ENCODE measurements at regions not wholly inside any gene's neighbourhood (a gene's known extent, or its start where the extent isn't known, plus 50 kb on each side); places are given as distances from the start of the nearest gene placed in this dataset.

DNA sequence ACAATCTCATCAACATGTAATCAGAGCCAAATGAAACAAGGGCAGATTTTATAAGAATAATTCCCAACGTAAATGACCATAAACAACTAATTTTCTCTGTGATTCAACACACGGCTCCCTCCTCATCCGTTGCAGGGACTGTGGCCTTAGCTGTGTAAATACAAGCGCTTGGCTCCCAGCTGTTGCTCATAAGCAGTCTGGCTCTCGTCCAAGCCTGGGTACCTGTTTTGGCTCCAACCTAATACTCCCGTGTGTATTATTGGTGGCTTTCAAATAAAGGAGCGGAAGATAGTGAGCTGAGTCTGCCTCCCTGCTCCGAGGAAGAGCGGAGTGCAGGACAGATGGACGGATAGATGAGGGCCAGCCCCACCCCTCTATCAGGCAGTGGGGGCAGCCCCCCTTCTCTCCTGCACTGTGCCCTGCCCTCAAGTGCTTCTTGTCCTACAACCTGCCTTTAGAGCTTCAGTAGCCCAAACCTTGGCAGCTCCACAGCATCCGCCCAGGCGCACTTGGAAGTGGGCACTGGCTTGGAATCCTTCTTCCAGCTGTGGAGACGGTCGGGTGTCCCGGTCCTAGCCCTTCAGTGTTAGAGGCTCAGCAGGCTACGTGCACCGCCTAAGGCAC is 670.9 kb downstream of the BRD1 start:
- Histone ChIP-seq H3K4me3 (no peak overlapping the region), H3K4me1 (replicated peaks in 1 of 2) (no peaks in the 10 kb centered on the region), H3K27ac (no peak overlapping the region)
- no peak for ATAC-seq (replicated peaks in 6 of 8)
- whole genome bisulfite sequencing, 10 experiments, result 0 to 94% (median 68%) methylated on average over 2 to 13 of the region's 17 CpGs; no CpG with 5 or more reads in 1 of the 10 experiments
- in situ Hi-C loops (cut with MboI; ENCODE audit: low pct_unique_long_range_greater_than_20kb in 2 of 9, low sequenced_read_pairs in 9 of 9, unreplicated experiment in 9 of 9), result loop anchor here in 2 of 9 experiments (25.0 kb wide), 2 partner anchors 94 to 131 kb away; no protein-coding TSS in a partner anchor

DNA sequence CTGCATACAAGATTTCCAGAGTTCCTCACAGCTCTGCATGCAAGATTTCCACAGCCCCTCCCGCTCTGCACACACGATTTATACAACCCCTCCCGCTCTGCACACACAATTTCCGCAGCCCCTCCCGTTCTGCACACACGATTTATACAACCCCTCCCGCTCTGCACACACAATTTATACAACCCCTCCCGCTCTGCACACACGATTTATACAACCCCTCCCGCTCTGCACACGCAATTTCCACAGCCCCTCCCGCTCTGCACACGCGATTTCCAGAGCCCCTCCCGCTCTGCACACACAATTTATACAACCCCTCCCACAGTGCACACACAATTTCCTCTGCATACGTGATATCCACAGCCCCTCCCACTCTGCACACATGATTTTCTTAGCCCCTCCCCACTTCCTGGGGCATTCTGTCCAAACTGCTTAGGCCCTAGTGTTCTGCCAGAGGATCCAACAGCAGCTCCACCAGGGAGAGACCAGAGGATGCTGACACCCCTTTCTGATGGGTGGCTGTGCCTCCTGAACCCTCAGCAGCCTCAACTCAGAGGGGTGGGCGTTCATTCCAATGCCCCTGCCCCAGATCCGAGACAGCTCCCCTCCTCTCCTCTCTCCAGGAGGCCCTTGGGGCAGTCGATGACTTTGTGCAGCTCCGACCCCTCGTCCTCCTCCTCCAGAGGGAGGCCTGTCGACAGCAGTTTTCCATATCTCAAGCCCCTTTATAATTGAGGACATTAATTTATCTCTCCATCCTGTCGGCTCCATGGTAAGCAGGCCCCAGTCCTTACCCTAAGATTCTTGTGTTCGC is 671.7 kb downstream of the BRD1 start:
- ATAC-seq (replicated peaks in 6 of 8), result peak in 1 of 8 experiments; percentile 61
- in situ Hi-C loops (cut with MboI; ENCODE audit: low pct_unique_long_range_greater_than_20kb in 2 of 9, low sequenced_read_pairs in 9 of 9, unreplicated experiment in 9 of 9), result loop anchor here in 2 of 9 experiments (25.0 kb wide), 2 partner anchors 94 to 131 kb away; no protein-coding TSS in a partner anchor
- H3K27ac ChIP-seq, result no peak overlapping the region
- H3K4me1 ChIP-seq (replicated peaks in 1 of 2), result no peaks in the 10 kb centered on the region
- 36 to 100% (median 60%) methylated on average over 1 to 12 of the region's 24 CpGs; no CpG with 5 or more reads in 1 of the 10 experiments for WGBS, 10 experiments
- no peak overlapping the region for H3K4me3 ChIP-seq

DNA sequence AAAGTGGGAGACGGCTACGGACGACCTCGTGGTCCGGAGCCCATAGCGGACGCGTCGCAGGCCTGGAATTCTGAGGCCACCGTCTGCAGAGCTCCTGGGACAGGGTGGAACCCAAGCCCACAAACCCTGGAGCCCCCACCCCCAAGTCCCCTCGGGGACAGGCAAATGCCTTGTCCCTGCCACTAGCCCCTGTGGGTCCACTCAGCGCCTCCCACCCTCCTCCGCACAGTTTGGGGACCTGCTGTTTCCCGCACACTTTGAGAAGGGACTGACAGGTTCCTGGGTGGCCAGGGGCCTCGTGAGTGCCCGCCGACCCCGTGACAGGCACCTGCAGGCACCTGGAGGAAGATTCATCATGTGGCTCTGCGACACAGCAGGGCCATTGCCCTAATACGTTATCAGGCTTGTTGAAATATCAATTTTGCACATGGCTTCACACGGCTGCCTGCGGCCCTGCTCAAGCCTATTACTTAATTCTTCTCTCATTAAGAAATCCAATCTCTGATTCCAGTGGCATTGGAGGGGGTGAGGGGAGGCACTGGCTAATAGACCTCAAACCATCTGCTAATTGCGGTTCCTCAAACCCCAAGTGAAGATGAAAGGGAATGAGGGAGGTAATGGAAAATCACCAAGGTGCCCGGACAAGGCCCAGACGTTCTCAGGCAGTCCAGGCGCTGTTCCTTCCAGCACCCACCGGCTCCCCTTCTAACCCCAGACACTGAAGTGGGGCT is 672.5 kb downstream of the BRD1 start:
- Histone ChIP-seq H3K4me3 (no peak overlapping the region), H3K4me1 (replicated peaks in 1 of 2) (no peaks in the 10 kb centered on the region), H3K27ac (no peak overlapping the region)
- WGBS, 10 experiments, result 55 to 90% (median 76%) methylated on average over 1 to 13 of the region's 27 CpGs; no CpG with 5 or more reads in 4 of the 10 experiments
- in situ Hi-C loops (cut with MboI; ENCODE audit: low pct_unique_long_range_greater_than_20kb in 2 of 9, low sequenced_read_pairs in 9 of 9, unreplicated experiment in 9 of 9), result loop anchor here in 2 of 9 experiments (25.0 kb wide), 2 partner anchors 93 to 132 kb away; no protein-coding TSS in a partner anchor
- ATAC-seq (replicated peaks in 6 of 8), result no peak

DNA sequence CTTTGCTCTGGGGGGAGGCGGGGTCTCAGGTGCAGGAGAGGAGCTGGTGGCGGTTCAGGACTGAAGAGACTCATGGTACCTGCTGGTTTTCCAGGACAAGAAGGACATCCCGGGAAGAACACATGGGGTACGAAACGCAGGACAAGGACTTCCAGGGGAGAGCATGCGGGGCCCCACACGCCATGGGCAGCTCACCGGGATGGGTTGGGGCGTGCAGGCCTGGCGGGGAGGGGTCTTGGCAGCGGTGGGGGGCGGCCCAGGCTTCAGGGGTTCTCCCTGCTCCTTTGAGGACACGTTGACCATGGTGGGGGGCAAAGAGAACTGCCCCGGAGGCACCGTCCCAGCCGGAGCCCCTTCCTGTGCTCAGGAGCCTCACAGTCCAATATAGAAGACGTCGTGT is 673.2 kb downstream of the BRD1 start:
- no peaks in the 10 kb centered on the region for H3K4me1 ChIP-seq (replicated peaks in 1 of 2)
- in situ Hi-C loops (cut with MboI; ENCODE audit: low pct_unique_long_range_greater_than_20kb in 2 of 9, low sequenced_read_pairs in 9 of 9, unreplicated experiment in 9 of 9), result loop anchor here in 2 of 9 experiments (25.0 kb wide), 2 partner anchors 92 to 133 kb away; no protein-coding TSS in a partner anchor
- no peak overlapping the region for H3K27ac ChIP-seq
- no peak for ATAC-seq (replicated peaks in 6 of 8)
- H3K4me3 ChIP-seq, result no peak overlapping the region
- 67% methylated on average over 2 of the region's 18 CpGs; no CpG with 5 or more reads in 9 of the 10 experiments for WGBS, 10 experiments

DNA sequence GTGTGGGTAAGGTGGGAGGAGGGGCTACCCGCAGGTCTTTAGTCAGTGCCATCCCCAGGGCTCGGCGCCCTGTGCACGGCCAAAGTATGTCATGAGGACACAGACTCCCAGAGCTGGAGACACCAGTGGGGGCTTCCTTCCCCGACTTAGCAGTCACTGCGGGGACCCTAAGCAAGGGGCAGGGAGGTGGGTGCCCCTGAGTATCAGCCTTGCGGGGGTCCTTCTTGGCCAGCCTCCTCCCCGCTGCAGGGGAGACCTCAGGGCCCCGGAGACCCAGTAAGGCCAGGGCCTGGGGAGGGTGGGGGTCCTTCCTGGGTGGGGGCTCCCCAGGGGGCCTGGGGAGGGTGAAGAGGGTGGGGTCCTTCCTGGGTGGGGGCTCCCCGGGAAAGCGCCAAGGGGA is 673.8 kb downstream of the BRD1 start:
- H3K27ac ChIP-seq, result no peak overlapping the region
- in situ Hi-C loops (cut with MboI; ENCODE audit: low pct_unique_long_range_greater_than_20kb in 2 of 9, low sequenced_read_pairs in 9 of 9, unreplicated experiment in 9 of 9), result loop anchor here in 2 of 9 experiments (25.0 kb wide), 2 partner anchors 92 to 133 kb away; no protein-coding TSS in a partner anchor
- H3K4me1 ChIP-seq (replicated peaks in 1 of 2), result no peaks in the 10 kb centered on the region
- H3K4me3 ChIP-seq, result no peak overlapping the region
- no peak for ATAC-seq (replicated peaks in 6 of 8)
- 21 to 100% (median 80%) methylated on average over 1 to 3 of the region's 11 CpGs; no CpG with 5 or more reads in 7 of the 10 experiments for WGBS, 10 experiments

DNA sequence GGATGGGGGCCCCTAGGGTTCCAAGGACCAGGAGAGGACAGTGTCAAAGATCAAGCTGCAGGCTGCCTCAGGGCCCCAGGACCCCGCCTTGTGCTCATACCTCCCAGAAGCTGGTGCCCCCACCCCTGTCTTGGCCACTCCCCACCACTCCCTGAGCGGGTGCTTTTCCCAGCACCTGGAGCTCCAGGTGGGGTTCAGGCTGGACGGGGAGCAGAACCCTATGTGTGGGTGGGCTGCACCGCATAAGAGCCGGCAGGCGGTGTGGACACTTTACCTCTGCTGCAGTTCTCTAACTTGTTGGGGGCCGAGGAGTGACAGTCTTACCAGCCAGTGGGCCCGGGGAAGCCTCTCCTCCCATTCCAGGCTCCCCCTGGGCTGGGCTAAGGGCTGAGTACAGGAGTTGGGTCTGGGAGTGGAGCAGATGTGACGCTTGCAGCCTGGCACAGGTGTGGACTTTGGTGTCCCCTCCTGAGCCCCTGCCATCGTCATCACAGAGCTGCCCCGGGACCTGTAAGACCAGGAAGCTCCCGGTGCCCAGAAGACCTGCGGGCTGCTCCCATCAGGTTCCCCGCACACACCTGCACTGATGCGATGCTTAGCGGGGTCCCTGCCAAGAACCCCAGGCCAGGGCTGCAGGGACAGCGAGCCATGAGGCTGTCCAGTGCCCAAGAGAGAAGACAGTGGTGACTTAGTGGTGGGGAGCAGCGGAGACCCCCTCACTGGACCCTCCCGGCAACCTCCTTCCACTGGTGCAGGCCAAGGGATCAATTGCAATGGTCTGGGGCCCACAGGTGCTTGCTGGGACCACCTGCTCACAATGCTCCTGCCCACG is 674.5 kb downstream of the BRD1 start:
- Histone ChIP-seq H3K27ac (no peak overlapping the region), H3K4me1 (replicated peaks in 1 of 2) (no peaks in the 10 kb centered on the region), H3K4me3 (no peak overlapping the region)
- WGBS, 10 experiments, result 20 to 100% (median 63%) methylated on average over 1 to 7 of the region's 20 CpGs; no CpG with 5 or more reads in 6 of the 10 experiments
- ATAC-seq (replicated peaks in 6 of 8), result no peak
- in situ Hi-C loops (cut with MboI; ENCODE audit: low pct_unique_long_range_greater_than_20kb in 2 of 9, low sequenced_read_pairs in 9 of 9, unreplicated experiment in 9 of 9), result loop anchor here in 2 of 9 experiments (25.0 kb wide), 2 partner anchors 91 to 134 kb away; no protein-coding TSS in a partner anchor

DNA sequence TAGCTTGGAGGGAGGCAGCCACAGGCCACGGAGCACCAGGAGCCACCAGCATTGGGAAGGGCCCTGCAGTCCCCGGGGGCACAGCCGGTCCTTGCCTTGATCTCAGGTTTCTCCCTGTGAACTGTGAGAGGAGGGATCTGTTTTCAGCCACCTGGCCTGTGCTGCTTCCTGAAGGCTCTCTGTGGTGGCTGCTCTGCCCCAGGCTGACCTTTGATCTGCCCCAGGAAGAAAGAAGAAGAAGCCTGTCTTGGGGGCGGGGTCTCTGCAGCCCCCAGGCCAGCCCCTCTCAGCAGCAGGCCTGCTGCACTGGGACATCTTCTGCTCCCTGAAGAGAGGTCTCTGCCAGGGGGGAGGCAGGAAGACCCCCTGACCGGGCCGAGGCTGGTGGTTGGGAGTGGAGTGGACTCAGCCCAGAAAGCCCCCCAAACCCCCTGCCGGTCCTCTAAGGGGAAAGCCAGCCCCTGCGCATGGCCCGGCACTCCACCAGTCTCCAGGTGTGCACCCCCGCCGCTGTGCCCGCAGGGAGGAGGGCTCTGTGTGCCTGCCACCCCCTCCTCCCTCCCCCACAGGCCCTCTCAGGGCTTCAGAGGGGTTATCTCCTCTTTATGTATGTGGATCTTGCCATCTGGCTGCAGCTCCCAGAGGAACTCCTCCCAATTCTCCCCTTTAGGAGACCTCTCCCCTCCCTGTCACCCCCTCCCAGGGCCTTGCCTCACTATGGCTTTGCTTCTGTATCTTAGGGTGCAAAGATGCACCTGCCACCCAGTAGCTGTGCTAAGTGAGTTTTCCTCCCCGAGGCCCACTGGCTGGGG is 675.3 kb downstream of the BRD1 start:
- 17% methylated on average over 3 of the region's 13 CpGs; no CpG with 5 or more reads in 9 of the 10 experiments for WGBS, 10 experiments
- in situ Hi-C loops (cut with MboI; ENCODE audit: low pct_unique_long_range_greater_than_20kb in 2 of 9, low sequenced_read_pairs in 9 of 9, unreplicated experiment in 9 of 9), result loop anchor here in 2 of 9 experiments (25.0 kb wide), 2 partner anchors 90 to 135 kb away; no protein-coding TSS in a partner anchor
- ATAC-seq (replicated peaks in 6 of 8), result peak in 1 of 8 experiments; percentile 62
- H3K27ac ChIP-seq, result no peak overlapping the region
- no peaks in the 10 kb centered on the region for H3K4me1 ChIP-seq (replicated peaks in 1 of 2)
- H3K4me3 ChIP-seq, result no peak overlapping the region

DNA sequence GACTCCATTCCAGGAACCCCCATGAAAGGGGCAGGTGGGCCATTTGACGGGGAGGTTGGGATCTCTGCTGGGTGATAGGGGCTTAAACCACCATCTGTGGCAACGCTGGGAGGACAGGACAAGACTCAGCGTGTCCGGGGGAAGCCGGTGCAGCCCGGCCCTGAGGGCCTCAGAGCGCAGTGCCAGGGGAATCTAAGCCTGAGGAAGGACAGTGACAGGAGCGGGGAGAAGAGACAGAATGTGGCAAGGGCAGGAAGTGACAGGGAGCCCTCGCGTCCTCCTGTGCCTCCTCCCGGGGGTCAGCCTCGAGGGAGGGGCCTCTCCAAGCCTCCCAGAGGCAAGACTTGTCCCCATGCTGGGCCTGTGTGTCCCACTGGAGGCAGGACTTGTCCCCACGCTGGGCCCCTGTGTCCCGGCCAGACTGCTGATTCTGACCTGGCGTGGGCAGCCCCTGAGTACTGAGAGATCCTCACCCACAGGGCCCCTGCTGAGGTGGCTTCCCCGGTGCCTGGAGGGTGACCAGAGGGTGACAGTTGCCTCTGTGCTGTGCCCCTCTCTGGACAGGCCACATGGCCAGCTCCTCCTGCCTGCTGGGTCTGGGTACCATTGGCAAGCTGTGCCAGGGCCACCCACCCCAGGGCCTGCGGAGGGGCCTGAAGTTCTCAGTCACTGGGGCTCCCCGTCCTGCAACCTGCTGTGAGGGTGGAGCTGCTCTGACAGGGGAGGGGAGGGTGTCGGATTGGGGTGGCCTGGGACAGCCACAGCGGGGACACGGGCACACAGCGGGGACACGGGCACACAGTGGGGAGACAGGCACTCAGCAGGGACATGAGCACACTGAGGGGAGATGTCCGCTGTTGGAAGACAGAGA is 676.2 kb downstream of the BRD1 start:
- 0 to 54% (median 0%) methylated on average over 1 to 6 of the region's 24 CpGs; no CpG with 5 or more reads in 7 of the 10 experiments for WGBS, 10 experiments

DNA sequence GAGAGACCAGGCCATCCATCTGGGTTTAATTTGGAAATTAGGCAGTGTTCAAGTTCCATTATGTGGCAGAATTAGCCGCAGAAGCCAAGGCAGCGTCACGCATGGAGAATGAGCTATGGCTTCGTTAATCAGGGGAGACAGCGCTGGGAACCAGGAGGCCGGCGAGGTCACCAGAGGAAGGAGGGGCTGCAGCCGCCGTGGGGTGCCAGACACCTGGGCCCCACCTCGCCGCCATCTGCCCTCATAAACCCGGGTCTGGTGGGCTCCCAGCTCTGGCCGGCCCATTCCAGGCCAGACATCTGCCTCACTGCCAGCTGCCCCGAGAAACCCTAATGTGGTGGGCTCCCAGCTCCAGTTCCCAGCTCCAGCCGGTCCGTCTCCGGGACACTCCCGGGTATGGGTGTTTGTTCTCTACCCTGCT is 676.9 kb downstream of the BRD1 start:
- in situ Hi-C loops (cut with MboI; ENCODE audit: low pct_unique_long_range_greater_than_20kb in 2 of 9, low sequenced_read_pairs in 9 of 9, unreplicated experiment in 9 of 9), result loop anchor here in 2 of 9 experiments (25.0 kb wide), 2 partner anchors 89 to 136 kb away; no protein-coding TSS in a partner anchor
- Histone ChIP-seq H3K27ac (no peak overlapping the region), H3K4me3 (no peak overlapping the region), H3K4me1 (replicated peaks in 1 of 2) (no peaks in the 10 kb centered on the region)
- peak in 1 of 8 experiments; percentile 59 for ATAC-seq (replicated peaks in 6 of 8)
- 10 to 74% (median 55%) methylated on average over 2 to 15 of the region's 18 CpGs; no CpG with 5 or more reads in 6 of the 10 experiments for WGBS, 10 experiments

More for the DNA sequence above, 676.2 kb downstream of the BRD1 start:
- Histone ChIP-seq H3K4me3 (no peak overlapping the region), H3K4me1 (replicated peaks in 1 of 2) (no peaks in the 10 kb centered on the region), H3K27ac (no peak overlapping the region)
- in situ Hi-C loops (cut with MboI; ENCODE audit: low pct_unique_long_range_greater_than_20kb in 2 of 9, low sequenced_read_pairs in 9 of 9, unreplicated experiment in 9 of 9), result loop anchor here in 2 of 9 experiments (25.0 kb wide), 2 partner anchors 89 to 136 kb away; no protein-coding TSS in a partner anchor
- ATAC-seq (replicated peaks in 6 of 8), result peak in 1 of 8 experiments; percentile 39

DNA sequence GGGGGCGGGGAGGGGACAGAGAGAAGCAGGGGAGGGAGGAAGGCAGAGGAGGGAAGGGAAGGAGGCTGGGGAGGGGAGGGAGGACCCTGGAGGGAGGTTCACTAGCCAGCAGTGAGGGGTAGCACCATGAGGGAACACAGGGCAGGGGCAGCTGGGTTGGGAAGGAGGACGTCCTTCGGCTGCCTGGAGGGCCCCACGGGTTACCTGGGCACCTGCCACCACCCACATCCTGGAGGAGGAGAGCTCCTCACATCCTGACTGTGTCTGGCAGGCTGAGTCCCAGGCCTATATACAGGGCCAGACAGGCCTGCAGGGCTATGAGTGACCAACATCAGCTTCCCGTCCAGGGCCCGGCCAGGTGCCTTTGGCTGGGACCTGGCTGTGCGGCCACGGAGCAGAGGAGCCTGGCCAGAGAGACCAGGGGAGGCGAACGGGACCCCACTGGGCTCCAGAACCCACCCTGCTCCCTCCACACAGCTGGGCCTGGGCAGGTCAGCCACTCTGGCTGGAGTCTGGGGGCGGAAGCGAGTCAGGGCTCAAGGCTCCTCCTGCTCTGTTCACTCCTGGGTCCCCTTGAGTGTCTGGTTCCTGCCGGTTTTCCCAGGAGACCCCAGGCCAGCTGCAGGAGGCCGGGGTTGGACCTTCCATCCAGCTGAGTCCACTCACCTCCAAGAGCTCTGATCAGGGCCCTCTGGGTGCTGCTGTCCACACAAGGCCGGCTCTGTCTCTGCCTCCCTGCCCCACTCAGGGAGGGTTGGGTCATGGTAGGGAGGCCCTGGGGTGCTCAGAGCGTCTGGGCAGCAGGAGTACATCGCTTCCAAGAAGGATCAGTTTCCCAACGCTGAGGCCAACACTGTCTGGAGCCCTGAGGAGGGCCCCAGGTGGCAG is 677.7 kb downstream of the BRD1 start:
- in situ Hi-C loops (cut with MboI; ENCODE audit: low pct_unique_long_range_greater_than_20kb in 2 of 9, low sequenced_read_pairs in 9 of 9, unreplicated experiment in 9 of 9), result loop anchor here in 2 of 9 experiments (25.0 kb wide), 2 partner anchors 88 to 137 kb away; no protein-coding TSS in a partner anchor

More for the DNA sequence above, 677.7 kb downstream of the BRD1 start:
- Histone ChIP-seq H3K4me1 (replicated peaks in 1 of 2) (no peaks in the 10 kb centered on the region), H3K4me3 (no peak overlapping the region), H3K27ac (no peak overlapping the region)
- WGBS, 10 experiments, result 35 to 36% methylated on average over 4 to 9 of the region's 18 CpGs; no CpG with 5 or more reads in 8 of the 10 experiments
- no peak for ATAC-seq (replicated peaks in 6 of 8)
